VCaP (cell line): ENCODE measurements at regions not wholly inside any gene's neighbourhood (a gene's known extent, or its start where the extent isn't known, plus 50 kb on each side); places are given as distances from the start of the nearest gene placed in this dataset.

Experiments used
- H3K27ac ChIP-seq: fragments of 450-650 bp; 2 replicates; pipeline ENCODE4 v1.5.1; 2017
- TF ChIP-seq, protein P1 (sequence below): fragments of 450-650 bp; conservative IDR thresholded peaks from 2 replicates; pipeline ENCODE4 v1.5.1; 2017; ENCODE audit warnings: mild to moderate bottlenecking, moderate library complexity

DNA sequence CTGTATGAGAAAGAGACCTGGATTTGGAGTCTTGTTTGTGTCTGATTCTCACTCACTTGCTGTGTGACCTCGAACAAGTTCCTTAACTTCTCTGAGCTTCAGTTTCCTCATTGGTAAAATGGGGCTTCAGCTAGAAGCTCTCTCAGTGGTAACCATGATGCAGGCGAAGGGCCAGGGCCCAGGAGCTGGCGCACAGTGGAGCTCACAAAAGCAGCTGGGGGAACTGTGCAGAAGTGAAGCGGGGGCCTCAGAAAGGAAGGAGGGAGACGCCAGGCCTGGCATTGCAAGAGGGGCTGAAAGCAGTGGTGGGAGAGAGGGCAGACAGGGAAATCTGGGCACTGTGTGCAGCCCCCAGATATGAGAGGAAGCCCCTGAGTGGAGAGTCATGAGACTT is 88.9 kb upstream of the RUNX3 start:
- TF ChIP-seq, protein P1, sequence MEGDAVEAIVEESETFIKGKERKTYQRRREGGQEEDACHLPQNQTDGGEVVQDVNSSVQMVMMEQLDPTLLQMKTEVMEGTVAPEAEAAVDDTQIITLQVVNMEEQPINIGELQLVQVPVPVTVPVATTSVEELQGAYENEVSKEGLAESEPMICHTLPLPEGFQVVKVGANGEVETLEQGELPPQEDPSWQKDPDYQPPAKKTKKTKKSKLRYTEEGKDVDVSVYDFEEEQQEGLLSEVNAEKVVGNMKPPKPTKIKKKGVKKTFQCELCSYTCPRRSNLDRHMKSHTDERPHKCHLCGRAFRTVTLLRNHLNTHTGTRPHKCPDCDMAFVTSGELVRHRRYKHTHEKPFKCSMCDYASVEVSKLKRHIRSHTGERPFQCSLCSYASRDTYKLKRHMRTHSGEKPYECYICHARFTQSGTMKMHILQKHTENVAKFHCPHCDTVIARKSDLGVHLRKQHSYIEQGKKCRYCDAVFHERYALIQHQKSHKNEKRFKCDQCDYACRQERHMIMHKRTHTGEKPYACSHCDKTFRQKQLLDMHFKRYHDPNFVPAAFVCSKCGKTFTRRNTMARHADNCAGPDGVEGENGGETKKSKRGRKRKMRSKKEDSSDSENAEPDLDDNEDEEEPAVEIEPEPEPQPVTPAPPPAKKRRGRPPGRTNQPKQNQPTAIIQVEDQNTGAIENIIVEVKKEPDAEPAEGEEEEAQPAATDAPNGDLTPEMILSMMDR, result no peak
- H3K27ac ChIP-seq, result no peak overlapping the region

DNA sequence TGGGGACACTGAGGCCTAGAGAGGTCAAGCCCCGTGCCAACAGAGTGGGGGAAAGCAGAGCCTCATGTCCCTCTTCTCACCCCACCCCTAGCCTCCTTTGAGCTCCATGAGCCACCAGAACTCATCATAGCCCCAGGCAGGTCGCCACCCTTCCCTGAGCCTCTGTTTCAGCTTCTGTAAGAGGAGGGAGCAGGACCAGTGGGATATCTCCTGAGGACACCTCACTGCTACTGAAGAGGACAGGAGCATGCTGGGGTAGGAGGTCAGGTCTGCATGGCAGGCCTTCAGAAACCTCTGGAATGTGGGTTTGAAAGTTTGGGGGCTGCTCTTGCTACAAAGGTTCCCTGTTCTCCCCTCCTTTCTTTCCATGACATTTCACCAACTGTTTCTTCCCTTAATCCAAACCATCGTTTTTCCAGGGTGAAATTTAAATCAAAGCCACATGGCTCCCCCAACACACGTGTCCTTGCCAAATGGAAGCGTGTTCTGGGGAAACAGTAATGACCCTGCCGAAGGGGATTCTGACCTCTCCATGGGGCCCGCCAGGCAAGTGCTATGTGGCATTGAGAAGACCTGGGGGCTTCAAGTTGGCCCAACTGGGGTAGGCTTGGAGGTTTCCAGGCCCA is 88.1 kb upstream of the RUNX3 start:
- TF ChIP-seq, protein P1, result no peak
- no peak overlapping the region for H3K27ac ChIP-seq

DNA sequence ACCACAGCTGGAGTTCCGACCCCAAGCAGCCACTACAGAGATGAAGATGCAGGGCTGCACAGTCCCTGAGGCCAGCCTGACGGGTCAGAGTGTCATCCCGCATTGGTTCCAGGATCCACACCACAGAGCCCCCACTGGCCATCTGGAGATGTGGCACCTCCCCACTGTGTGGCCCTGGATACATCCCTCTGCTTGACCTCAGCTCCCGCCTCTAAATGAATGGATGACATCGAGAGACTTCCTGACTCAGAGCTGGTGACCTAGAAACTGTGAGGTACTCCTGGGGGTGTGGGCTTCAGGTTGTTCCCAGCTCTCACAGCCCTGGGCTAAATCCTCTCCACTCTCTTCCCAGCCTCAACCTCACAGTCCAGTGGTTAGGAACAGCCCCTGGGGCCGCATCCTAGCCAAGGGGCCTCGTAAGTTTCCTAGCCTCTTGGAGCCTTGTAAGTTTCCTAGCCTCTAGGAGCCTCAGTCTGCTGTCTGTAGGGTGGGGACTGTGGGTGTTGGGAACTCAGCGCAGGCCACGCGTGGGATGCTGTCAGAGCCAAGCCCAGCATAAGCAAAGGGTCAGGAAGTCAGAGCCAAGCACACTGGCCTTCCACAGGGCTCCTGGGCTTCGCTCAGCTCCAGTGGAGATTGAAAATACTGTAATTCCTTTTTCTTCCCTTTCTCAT is 87.5 kb upstream of the RUNX3 start:
- no peak overlapping the region for H3K27ac ChIP-seq
- TF ChIP-seq, protein P1, result no peak

DNA sequence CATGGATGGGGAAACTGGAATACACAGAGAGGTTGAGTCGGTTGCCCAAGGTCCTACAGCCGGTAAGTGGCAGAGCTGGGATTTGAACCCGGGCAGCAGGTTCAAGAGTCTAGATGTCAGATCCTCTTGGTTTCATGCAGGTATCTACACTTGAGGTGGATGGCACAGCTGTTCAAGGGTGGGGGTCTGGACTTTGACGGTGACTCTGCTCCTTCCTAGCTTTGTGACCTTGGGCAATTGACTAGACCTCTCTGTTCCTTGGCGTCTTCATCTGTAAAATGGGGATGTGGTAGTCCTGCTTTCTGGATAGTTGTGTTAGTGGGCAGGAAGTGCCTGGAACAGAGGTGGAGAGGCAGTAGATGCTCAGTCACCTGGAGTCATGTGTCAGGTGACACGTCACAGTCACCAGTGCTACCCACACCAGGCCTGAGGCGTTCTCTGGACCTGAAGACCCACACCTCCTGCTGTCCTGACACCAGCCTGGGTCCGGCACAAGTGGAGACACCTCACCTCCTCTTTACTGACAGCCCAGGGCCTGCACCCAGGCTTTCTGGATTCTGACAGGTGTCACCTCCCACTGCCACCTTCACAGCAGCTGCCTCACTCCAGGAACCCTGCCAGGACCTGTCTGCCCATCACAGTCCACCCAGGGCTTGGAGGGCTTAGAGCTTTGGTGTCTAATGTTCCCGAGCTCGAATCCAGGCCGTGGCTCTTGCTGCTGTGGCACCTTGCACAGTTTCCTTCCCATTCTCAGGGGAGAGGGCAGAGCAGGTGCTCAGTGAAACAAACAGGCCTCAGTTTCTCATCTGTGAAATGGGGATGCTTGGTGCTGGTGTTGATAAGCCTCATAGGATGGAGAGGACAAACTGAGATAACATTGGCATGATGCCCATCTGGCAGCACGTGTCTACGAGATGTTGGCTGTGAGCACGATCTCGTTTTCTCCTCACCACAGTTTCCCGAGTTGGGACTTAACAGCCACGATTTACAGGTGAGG is 83.2 kb upstream of the RUNX3 start:
- TF ChIP-seq, protein P1, result no peak
- H3K27ac ChIP-seq, result peak overlapping the region; percentile 82

DNA sequence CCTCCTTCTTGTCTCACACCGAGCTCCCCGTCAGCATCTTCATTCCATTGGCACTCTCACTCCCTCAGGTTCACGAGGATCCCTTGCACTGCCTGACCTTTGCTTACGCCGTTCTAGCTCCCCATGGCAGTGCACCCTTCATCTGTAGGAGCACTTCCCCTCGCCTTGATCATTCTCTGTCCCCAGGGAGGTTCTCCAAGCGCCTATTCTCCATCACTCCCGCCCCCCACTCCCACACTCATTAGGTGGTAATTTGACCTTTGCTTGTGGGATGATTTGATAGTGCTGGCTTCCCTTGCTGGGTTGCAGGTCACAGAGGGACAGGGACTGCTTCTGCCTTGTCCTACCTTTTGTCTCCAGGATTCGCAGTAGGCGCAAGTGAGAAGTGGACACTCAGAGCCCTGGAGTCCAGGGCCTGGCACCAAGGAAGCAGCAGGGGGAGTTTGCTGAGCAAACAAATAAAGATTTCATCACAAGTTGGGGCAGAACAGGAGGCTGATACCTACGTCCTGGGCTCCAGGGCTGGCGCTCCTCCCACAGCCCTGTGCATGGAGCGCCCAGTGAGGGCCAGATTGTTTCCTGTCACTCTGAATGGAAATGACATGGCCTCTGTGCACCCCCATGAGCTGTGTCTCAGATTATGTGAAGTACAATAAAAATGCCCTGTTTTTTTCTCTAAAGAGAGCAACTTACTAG is 82.0 kb upstream of the RUNX3 start:
- TF ChIP-seq, protein P1, result peak; percentile 61
- H3K27ac ChIP-seq, result peak overlapping the region; percentile 82

DNA sequence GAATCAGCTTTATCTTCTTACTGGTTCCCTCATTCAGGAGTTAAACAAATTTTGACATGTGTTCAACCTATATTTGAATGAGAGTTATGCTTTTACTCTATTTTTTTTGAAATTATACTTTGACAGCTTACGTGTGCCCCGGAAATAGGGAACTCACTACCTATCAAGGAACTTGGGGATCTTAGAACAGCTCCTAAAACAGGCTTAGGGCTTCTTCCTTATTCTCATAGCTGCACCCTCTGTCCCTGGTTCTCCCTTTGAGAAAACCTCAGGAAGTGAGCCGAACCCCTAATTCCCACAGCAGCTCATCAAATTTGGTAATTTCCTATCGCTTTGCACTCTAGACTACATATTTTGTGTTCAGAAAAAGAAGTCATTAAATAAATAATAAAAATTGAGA is 81.2 kb upstream of the RUNX3 start:
- TF ChIP-seq, protein P1, result no peak
- peak overlapping the region; percentile 82; the same call in 1 of the 2 replicates for H3K27ac ChIP-seq
